Activated CD4-positive, alpha-beta T cell treated with anti-CD3 and anti-CD28 coated beads, Interleukin-2, amount 50 U/mL, for 1 hour (primary cell): ENCODE measurements at regions not wholly inside any gene's neighbourhood (a gene's known extent, or its start where the extent isn't known, plus 50 kb on each side); places are given as distances from the start of the nearest gene placed in this dataset.
"Not testable (repeated sequence)": the region's sequence is repeated elsewhere in the genome, so short reads cannot be mapped to it uniquely, and the experiment has no call there.

Experiments used
- DNase-seq: peaks from one replicate; pipeline ENCODE4 v3.0.0-alpha.2; 2020

GRCh38 chr10:106038246-106038645 lies 1126.3 kb downstream of the SORCS1 start:
- DNase-seq: no peak

DNA sequence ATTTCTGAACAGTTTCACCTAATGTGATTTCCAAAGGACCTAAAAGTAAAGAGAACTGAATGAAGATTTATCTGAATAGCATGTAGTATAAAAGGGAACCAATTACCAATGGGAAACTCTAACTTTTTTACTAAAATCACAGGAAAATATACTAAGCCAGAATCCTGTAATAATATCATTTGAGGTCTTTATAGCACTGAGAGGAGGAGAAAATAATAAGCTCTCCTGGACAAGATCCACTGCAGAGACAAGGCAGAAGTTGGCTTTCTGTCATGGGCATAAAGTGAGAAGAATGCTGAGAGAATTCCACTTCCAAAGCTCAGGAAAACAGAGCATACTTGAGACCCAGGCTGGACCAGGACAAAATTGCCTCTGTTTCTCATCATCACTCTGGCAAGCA lies 1131.4 kb downstream of the SORCS1 start:
- no peak for DNase-seq

GRCh38 chr10:106032450-106033002 lies 1132.0 kb downstream of the SORCS1 start:
- DNase-seq: no peak

DNA sequence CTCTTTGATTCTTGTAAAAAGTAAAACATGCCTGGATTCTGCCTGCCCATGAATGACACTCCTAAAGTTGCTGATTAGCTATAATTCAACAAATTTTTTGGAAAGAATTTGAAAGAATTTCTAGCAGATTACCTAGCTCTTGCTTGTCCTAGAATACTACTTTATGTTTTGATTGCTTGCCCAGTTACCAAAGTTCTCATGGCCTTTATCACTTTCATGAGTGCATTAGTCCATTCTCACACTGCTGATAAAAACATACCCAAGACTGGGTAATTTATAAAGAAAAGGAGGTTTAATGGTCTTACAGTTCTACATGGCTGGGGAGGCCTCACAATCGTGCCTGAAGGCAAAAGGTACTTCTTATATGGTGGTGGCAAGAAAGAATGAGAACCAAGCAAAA lies 1137.3 kb downstream of the SORCS1 start:
- no peak for DNase-seq

DNA sequence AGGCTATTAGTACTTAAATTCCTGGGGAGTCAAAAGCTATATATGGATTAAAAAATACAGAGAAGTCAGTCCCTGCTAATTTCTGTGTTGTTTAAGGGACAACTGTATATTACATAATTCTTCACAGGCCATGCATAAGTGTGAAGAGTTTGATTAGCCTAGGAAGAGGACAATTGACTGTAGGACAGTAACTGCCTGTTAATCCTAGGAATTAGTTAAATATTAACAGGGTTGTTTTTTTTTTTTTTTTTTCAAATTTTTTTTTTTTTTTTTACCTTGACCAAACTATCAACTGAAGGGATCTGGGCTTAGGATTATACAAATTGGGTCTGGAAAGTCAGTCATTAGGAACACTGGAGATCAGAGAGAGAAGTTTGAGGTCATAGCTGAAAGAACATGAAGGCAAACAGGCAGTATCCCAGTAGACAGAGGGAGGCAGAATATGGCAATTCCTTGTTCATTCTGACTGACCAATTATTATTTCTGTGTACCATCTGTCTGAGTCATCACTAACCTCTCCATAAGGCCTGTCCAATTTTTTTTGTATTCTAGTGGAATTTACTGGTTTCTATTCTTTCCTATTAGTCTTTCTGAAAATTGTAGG lies 1139.2 kb downstream of the SORCS1 start:
- no peak for DNase-seq

- DNase-seq: no peak
Measured at GRCh38 chr10:106023329-106023728, 1141.2 kb downstream of the SORCS1 start.

- not testable (repeated sequence) for DNase-seq
Measured at GRCh38 chr10:106019559-106019958, 1144.9 kb downstream of the SORCS1 start.

- DNase-seq: not testable (repeated sequence)
Measured at GRCh38 chr10:106015369-106016199, 1148.9 kb downstream of the SORCS1 start.

DNA sequence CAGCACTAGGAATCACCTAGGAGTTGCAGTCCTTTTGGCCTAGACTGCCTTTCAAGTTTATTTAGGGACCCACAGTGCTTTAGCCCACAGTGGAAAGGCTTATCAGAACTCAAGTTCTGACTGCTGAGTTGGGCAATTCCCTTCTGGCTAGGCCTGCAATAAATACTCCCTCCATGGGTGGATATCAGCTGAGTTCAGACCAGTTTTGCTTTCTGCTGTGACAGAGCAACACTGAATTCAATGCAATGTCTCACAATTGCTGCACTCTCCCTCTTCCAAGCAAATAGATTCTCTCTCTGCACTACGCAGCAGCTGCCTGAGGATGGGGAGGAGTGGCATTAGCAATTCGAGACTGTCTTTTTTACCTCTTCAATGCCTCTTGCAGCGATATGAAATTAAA lies 1153.3 kb downstream of the SORCS1 start:
- DNase-seq: no peak

DNA sequence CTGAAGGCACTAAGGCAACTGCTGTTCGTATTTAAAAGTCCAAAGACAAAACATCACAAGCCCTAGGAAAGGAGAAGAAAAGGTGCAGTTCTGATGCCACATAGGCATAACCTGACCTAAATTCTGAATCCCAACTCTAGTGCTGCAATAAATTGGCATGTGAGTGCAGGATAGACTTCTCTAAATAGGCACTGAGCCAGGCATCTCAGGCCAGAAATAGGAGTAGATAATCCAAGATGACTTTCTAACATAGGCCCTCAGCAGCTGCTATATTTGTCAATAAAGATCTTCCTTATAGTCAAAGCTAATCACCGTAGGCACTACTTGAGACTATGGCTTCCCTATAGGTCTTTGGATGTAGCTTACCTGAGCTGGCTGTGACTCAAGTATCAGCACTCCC lies 1163.8 kb downstream of the SORCS1 start:
- DNase-seq: no peak

GRCh38 chr10:105993609-105994008 lies 1170.9 kb downstream of the SORCS1 start:
- DNase-seq: no peak

GRCh38 chr10:105992928-105993327 lies 1171.6 kb downstream of the SORCS1 start:
- DNase-seq: no peak

GRCh38 chr10:105990529-105990928 lies 1174.0 kb downstream of the SORCS1 start:
- DNase-seq: no peak

- no peak for DNase-seq
Measured at GRCh38 chr10:105989995-105990394, 1174.5 kb downstream of the SORCS1 start.

- DNase-seq: no peak
Measured at GRCh38 chr10:105988848-105989247, 1175.7 kb downstream of the SORCS1 start.

GRCh38 chr10:105986912-105987635 lies 1177.4 kb downstream of the SORCS1 start:
- DNase-seq: no peak

- DNase-seq: no peak
Measured at GRCh38 chr10:105986486-105986885, 1178.0 kb downstream of the SORCS1 start.

GRCh38 chr10:105982735-105983134 lies 1181.8 kb downstream of the SORCS1 start:
- no peak for DNase-seq

DNA sequence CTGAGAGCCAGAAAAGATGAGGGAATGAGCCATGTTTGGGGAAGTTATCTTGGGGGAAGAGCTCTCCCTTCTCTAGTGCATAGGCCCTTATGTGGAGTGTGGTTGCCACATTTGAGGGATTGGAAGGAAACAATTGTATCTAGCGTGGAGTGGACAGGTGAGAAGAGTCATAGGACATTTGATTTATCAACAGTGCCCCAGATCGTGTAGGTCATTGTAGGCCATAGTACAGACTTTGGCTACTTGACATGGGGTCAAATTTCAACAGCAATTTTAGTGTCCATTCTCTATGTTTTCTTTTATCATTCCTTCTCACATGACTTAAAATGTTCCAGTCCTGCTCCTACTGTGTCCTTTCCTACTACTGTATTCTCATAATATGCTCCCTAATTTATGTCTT lies 1182.8 kb downstream of the SORCS1 start:
- no peak for DNase-seq

- DNase-seq: no peak
Measured at GRCh38 chr10:105974803-105975456, 1189.6 kb downstream of the SORCS1 start.

DNA sequence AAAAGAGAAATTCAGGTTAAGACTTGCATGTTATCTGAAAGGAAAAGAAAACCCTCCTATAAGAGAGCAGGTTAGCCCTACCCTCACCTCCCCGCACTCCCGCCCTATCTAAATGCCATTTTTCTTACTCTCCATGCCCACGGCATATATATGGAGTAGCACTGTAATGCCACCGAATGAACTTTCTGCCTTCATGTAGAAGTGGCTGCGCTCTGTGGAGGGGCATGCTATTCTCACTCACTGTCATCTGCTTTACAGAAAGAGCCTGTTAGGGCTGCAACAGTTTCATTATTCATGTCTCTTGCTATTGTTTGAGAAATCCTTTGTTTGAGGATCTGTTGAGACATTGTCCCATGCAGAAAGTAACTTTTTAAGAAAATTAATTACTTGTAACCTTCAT lies 1190.6 kb downstream of the SORCS1 start:
- DNase-seq: no peak

DNA sequence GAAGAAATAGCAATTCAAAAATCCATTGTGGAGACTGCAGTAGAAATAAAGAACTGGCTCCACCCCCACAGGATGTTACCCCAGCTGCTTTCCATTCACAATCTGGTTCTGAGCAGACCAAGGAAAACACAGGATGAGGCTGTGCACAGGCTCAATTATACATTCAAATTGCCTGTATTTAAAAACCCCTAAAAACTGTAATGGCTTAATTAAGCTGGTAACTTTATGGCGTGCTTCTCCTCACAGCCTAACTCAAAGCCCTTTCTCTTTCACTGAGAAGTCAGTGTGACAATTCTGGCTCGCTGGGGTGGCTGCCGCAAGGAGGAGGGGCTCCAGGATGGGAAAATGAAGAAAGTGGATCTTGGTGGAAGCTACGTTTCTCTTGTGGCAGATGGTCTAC lies 1191.1 kb downstream of the SORCS1 start:
- no peak for DNase-seq

GRCh38 chr10:105971460-105971859 lies 1193.0 kb downstream of the SORCS1 start:
- no peak for DNase-seq
